ENCODE measurements at regions not wholly inside any gene's neighbourhood (a gene's known extent, or its start where the extent isn't known, plus 50 kb on each side); places are given as distances from the start of the nearest gene placed in this dataset.

DNA sequence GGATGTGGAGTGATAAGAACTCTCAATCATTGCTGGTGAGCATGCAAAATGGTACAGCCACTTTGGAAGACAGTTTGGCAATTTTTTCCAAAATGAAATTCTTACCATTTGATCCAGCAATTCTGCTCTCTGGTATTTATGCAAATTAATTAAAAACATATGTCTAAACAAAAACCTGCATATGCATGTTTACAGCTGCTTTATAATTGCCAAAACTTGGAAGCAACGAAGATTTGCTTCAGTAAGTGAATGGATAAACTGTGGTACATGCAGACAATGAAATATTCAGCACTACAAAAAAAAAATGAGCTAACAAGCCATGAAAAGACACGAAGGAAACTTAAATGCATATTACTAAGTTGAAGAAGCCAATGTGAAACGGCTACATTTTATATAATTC is 55.5 kb upstream of the SMLR1 start:
- no peak for DNase-seq

DNA sequence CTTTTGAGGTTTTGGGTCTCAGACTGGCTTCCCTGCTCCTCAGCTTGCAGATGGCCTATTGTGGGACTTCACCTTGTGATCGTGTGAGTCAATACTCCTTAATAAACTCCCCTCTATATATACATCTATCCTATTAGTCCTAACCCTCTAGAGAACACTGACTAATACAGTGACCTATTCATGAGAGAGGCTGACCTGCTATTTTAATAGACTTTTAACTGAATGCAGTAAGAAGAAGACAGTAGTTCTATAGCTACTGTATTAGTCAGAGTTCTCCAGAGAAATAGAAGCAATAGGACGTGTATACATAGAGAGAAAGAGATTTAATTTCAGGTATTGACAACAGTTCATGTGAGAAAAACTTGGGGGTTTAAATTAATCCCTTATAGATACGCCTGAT is 53.3 kb upstream of the SMLR1 start:
- no peak for DNase-seq

DNA sequence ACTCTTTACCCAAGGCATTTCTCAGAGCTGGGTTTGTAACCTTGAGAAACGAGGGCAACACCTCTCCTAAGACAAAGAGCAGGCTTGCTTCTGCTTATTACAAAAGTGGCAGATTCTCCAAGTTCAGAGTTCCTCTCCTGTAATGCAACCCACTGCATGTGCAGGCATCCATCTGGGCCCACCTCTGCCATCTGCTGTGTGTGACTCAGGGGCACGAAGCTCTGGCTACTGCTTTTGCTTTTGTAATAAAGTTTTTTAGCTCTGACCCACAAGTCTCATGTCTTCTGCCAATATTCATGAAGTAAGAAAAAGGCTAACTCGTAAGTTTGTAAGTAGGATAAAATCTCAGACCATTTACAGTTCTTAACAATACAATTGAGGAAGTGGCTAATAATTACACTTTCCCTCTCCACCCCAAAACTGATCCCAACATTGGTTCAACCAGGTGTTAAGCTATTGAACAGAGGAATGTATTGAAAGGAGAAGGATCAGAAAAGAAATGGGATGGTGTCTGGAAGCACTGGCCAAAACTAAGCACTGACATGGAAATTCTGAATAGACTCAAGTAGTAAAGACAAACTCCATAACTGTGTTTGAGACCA is 51.7 kb upstream of the SMLR1 start:
- no peak for DNase-seq

DNA sequence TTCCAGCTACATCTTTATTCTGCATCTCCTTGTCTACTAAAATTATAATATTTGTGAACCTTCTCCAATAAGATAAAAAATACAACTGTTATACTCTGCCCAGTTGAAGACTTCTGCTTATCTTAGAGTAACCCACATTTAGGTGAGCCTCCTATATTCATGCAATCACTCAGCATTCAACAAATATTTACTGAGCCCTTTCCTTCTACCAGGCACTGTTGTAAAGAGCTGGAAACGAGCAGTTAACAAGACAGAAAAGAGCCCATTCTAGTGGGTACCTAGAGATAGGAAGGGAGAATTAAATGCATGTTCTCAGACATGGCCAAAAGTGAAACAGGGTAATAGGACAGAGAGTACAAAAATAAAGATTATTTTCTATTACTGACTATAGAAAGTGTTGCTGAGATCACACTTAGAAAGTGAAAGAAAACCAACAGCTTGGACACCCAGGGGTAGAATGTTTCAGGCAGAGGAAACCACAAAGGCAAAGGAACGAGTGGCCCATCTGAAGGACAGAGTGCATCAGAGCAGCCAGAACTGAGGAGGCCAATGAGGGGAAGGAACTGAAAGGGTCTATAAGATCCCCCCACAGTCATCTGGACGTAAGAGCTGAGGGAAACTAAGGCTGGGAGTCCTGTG is 50.8 kb upstream of the SMLR1 start:
- DNase-seq = peak; percentile 4
